ENCODE measurements at regions not wholly inside any gene's neighbourhood (a gene's known extent, or its start where the extent isn't known, plus 50 kb on each side); places are given as distances from the start of the nearest gene placed in this dataset.

DNA sequence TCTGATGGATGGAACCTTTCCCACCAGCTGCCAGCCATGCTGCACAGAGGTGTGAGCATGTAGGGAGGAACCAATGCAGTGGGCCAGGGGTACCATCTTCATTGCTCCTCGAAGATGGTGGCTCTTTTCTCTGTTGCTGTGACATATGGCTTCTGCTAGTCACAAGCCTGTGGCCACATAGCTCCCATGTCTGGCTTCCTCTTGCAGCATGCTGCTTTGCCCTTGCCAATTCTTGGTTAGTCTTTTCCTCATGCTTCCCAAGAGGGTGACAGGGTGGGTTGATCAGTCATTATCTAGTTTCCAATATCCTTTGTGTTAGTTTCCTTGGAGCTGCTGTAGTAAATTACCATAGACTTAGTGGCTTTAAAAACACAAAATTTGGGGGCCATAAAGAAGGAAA, 123.4 kb downstream of the ETS2 start:
- TF ChIP-seq, protein P1, sequence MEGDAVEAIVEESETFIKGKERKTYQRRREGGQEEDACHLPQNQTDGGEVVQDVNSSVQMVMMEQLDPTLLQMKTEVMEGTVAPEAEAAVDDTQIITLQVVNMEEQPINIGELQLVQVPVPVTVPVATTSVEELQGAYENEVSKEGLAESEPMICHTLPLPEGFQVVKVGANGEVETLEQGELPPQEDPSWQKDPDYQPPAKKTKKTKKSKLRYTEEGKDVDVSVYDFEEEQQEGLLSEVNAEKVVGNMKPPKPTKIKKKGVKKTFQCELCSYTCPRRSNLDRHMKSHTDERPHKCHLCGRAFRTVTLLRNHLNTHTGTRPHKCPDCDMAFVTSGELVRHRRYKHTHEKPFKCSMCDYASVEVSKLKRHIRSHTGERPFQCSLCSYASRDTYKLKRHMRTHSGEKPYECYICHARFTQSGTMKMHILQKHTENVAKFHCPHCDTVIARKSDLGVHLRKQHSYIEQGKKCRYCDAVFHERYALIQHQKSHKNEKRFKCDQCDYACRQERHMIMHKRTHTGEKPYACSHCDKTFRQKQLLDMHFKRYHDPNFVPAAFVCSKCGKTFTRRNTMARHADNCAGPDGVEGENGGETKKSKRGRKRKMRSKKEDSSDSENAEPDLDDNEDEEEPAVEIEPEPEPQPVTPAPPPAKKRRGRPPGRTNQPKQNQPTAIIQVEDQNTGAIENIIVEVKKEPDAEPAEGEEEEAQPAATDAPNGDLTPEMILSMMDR (conservative IDR thresholded peaks at IDR 0.05; ENCODE audit: low read depth, low read length): no peak
- TF ChIP-seq POLR2A (IDR thresholded peaks at IDR 0.05; ENCODE audit: low read depth, low read length) (no peak), MAFK (IDR thresholded peaks at IDR 0.05; ENCODE audit: low read depth, low read length) (no peak), RCOR1 (IDR thresholded peaks at IDR 0.05; ENCODE audit: insufficient replicate concordance, low read length) (no peak), SMC3 (IDR thresholded peaks at IDR 0.05; ENCODE audit: low read depth, low read length) (no peak), RFX5 (IDR thresholded peaks at IDR 0.05; ENCODE audit: low read depth, low read length) (no peak), MXI1 (IDR thresholded peaks at IDR 0.05; ENCODE audit: borderline replicate concordance, low read depth, low read length) (no peak), BHLHE40 (IDR thresholded peaks at IDR 0.05; ENCODE audit: low read depth, low read length) (no peak), NFE2L2 (IDR thresholded peaks at IDR 0.05; ENCODE audit: low read depth, low read length) (no peak), MAZ (IDR thresholded peaks at IDR 0.05; ENCODE audit: borderline replicate concordance, low read depth, low read length) (no peak), RAD21 (IDR thresholded peaks at IDR 0.05; ENCODE audit: low read length) (no peak), FOS (IDR thresholded peaks at IDR 0.05; ENCODE audit: low read depth, low read length) (no peak), CHD1 (IDR thresholded peaks at IDR 0.05; ENCODE audit: low read depth, low read length) (no peak)
- TF ChIP-seq, protein P2, sequence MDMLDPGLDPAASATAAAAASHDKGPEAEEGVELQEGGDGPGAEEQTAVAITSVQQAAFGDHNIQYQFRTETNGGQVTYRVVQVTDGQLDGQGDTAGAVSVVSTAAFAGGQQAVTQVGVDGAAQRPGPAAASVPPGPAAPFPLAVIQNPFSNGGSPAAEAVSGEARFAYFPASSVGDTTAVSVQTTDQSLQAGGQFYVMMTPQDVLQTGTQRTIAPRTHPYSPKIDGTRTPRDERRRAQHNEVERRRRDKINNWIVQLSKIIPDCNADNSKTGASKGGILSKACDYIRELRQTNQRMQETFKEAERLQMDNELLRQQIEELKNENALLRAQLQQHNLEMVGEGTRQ (IDR thresholded peaks at IDR 0.05; ENCODE audit: low read depth, low read length): no peak
